OCI-LY1 (cell line): ENCODE measurements at regions not wholly inside any gene's neighbourhood (a gene's known extent, or its start where the extent isn't known, plus 50 kb on each side); places are given as distances from the start of the nearest gene placed in this dataset.

Source experiments
- CTCF ChIP-seq: fragments of 200-600 bp; sonication (generic), shearing (Covaris generic); IDR thresholded peaks from 2 replicates; pipeline ENCODE4 v1.5.1; 2017; ENCODE audit warnings: mild to moderate bottlenecking, antibody characterized with exemption, low read length, moderate library complexity, mixed read lengths
- EZH2 ChIP-seq: fragments of 200-600 bp; sonication (generic), shearing (Covaris generic); IDR thresholded peaks from 2 replicates; pipeline ENCODE4 v1.8.0; 2017; ENCODE audit warnings: borderline replicate concordance, mixed run types, mild to moderate bottlenecking, antibody characterized with exemption, low read length, moderate library complexity, mixed read lengths

DNA sequence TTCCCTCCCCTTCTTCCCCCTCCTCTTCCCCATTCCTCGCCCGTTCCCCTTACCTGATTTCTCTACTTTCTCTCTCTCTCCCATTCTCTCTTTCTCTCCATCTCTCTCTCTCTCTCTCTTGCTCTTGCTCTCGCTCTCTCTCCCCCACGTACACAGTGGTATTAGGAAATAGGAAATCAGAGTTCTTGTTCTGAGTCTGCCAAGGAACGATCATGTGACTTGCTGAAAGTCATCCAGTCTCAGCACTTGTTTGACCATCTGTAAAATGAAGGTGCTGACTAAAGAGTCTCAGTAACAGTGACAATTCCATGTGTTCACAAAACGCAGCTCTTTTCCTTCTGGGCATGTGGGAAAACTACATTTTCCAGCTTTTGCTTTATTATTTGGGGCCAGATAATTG, 445.0 kb upstream of the TGFBR2 start:
- TF ChIP-seq CTCF (no peak), EZH2 (no peak)
